ENCODE measurements at regions not wholly inside any gene's neighbourhood (a gene's known extent, or its start where the extent isn't known, plus 50 kb on each side); places are given as distances from the start of the nearest gene placed in this dataset.
"Not testable (repeated sequence)": the region's sequence is repeated elsewhere in the genome, so short reads cannot be mapped to it uniquely, and the experiment has no call there.

- FAIRE-seq = no peak
Observed at GRCh38 chr14:56422221-56422620, 157.4 kb upstream of the TMEM260 start.

GRCh38 chr14:56422703-56423213 is 156.8 kb upstream of the TMEM260 start:
- peak; percentile 60 for FAIRE-seq

DNA sequence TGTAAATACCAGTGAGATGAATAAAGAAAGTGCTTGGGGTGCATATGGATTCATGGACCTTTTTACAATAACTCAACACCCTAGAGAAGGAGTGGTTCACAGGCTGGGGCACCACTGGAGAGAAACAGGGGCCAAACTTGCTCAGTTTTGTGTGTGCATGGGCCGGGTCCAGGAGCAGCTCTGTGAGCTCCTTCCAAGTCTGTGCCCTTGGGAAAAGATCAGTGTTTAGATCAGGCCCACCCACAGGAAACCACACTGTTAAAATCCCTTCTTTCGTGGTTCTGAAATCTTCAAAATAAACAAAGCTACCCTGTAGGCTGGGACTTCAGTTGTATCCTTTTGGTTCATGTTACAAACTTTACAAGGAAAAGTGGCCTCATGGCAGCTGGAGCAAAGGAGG is 156.1 kb upstream of the TMEM260 start:
- no peak for FAIRE-seq

DNA sequence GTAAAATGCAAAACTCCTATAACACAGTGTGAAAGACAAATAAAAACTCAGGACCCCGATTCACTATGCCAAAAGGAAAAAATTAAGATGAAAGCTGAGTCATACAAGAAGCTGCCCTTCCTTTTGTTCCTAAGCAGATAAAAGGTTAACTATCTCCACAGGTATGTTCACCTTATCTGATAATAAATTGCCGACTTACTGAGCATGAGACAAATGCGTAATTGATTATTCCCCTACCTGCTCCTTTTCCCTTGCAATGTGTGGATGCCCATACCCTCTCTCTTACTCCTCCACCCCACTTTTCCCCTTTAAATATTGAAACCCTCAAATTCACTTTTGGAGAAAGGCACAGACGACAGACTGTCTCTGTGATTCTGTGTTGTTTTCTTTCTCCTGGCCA is 148.6 kb upstream of the TMEM260 start:
- no peak for FAIRE-seq

- FAIRE-seq = peak; percentile 12
Observed at GRCh38 chr14:56449670-56450213, 129.9 kb upstream of the TMEM260 start.

- no peak for FAIRE-seq
Observed at GRCh38 chr14:56452940-56453339, 126.7 kb upstream of the TMEM260 start.

DNA sequence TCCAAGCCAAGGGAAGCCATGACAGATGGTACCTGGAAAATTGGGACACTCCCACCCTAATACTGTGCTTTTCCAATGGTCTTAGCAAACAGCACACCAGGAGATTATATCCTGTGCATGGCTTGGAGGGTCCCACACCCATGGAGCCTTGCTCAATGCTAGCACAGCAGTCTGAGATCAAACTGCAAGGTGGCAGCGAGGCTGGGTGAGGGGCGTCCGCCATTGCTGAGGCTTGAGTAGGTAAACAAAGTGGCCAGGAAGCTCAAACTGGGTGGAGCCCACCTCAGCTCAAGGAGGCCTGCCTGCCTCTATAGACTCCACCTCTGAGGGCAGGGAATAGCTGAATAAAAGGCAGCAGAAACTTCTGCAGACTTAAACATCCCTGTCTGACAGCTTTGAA is 124.9 kb upstream of the TMEM260 start:
- FAIRE-seq = not testable (repeated sequence)

- no peak for FAIRE-seq
Observed at GRCh38 chr14:56460469-56460868, 119.1 kb upstream of the TMEM260 start.

DNA sequence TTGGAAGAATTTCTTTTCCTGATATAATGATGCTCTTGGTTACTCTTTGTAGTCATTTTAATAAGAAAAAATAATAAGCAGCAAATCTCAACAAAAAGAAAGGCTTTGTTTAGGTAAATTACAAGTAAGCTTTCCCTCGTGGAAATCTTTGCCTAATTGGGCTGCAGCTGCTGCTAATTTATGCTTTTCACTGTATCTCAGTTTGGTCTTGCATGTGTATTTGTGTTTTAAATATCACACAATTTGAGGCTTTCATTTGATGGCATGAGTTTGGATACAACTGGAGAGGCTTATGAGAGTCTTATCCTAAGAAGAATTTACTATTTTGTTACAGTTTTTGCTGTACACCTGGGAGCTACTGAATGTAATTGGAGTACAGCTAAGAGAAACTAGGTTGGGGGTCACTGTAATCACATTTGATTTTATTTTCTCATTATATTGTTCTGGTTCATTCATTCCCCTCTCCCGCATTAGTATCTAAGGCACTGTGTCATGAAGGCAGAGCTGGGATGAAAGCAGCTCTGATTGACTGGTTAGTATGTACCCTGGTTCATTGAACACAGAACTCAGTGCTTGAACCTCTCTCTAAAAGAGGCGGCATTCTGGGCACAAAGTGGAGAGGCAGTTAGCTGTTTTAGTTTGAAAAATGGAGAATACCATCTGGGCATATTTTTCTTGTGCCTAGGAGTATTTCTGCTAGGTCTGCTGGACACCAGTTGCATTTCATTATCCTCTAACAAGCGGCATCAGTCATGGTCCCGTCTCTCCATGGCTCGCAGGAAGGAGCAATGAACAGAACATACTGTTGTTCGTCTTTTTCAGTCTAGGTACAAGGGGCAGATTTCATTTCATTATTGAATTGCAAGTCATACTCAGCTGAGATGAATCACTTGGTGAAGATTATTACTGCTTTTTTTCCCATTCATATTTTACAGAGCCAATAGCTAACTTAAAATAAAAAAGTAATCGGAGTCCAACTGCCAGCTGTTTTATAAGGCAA is 118.0 kb upstream of the TMEM260 start:
- no peak for FAIRE-seq

DNA sequence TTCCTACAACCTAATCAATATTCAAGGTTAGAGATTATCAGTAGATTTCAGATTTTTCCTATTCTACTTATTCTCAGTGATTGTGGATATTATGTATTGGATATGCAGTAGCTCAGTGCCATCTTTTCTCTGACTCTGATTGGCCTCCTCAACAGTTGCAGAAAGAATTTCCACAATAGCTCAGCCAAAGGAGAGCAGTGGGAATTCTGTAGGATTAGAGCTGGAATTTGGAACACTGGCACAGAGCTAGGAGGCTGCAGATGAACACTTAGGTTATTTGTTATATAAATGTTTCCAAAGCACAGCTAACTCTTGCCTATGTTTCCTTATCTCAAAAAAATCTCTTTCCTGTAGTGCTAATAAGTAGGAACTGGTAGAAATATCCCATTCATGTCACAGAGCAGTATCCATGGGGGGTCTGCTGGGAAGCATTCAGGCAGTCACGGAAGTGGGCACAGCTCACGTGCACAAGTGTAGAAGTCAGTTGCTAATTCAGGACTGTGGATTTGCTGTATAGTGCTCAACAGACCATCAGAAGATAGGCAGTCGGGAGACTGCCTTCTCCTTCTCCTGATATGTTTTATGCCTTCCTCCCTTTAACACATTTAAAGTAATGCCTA is 116.2 kb upstream of the TMEM260 start:
- FAIRE-seq = no peak

DNA sequence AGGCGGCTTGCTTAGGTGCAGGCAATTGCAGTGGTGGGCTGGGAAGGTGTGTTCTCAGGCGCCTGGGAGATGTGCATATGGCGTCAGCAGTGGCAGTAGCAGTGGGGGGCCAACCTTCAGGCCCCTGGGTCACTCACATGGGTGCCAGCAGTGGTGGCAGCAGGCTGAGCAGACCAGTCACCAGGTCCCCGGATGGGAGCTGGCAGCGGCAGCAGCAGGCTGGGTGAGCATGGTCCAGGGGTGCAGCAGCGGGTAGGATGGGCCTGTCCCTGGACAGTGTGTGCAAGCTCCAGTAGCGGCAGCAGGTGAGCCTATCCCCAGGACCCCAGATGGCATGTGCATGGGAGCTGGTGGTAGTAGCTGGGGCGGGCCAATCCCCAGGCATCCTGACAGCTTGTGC is 108.5 kb upstream of the TMEM260 start:
- FAIRE-seq = no peak

GRCh38 chr14:56474419-56475022 is 105.1 kb upstream of the TMEM260 start:
- FAIRE-seq = peak; percentile 86

DNA sequence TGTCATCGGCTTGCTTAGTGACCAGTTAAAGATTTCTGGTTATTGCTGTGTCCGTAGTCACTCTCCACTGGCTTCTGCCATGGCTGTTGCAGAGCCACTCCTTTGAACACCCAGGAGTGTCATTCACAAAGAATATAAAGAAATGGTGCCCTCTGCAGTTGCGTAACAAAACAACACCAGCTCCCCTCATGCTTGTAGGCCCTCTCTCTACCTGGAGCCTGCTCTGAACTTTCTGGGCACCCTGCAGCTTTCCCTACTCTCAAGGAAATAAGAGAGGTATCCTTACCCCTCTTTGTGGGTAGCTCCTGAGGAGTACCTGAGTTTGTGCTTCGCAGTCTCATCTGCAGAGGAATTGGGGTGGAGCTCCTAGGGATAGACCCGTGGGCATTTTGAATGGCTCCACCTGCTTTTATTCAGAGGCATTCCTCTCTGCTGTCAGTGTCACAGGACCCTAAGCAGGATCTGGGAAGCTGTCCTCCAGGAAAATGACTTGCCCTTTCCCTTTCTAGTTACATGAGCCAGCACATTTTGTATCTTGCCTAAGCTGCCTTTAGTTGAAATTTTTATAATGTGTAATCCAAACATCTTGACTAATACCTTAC is 97.2 kb upstream of the TMEM260 start:
- no peak for FAIRE-seq

- FAIRE-seq = peak; percentile 31
Observed at GRCh38 chr14:56487090-56487667, 92.4 kb upstream of the TMEM260 start.

GRCh38 chr14:56487761-56488160 is 91.8 kb upstream of the TMEM260 start:
- FAIRE-seq = no peak

DNA sequence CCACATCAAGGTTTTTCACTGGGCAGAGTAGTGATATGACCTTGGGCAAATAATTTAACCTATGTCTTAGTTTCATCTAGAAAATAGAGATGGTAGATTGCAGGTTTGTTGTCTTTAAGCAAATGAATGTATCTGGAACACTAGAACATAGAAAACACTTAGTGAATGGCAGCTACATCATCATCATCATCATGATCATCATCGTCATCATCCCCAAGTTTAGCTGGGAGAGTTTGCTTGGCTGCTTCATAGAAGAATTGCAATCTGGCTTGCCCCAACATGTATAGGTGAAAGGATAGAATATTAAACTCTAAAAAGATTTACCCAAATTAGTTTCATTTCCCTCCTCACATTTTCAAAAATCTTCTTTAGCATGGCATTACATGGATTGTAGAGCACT is 91.3 kb upstream of the TMEM260 start:
- no peak for FAIRE-seq

DNA sequence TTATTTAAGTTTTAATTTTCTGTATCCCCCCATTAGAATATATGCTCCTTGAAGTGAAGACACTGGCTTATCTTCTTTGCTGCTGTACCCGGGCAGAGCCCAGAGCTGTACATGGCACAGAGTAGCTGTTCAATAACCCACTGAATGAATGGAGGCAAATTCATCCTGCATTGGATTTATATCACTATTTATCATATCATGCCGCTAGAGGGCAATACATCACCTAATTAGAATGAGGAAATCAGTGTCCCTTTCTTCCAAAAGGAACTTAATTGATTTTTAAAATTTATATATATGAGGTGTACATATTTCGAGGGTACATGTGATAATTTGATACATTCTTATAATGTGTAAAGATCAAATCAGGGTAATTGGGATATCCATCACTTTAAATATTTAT is 89.2 kb upstream of the TMEM260 start:
- peak; percentile 59 for FAIRE-seq

- no peak for FAIRE-seq
Observed at GRCh38 chr14:56491299-56492285, 88.0 kb upstream of the TMEM260 start.

DNA sequence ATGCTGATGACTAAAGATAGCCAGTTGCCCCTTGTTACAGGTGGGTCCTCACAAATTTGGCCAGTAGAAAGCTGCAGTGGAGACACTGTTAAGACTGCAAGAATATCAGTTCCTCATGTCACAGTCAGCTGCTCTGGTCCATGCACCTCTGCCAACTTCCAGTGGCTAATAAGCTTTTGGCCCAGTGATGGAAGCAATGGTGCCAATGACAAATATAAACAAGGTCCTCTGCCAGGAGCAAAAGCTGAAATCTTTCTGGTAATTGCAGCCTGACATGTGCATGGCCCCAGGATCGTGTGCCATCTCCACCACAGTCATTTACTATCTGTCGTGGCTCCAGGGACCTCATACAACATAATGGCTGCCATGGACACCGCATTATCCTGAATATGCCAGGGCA is 85.4 kb upstream of the TMEM260 start:
- no peak for FAIRE-seq

DNA sequence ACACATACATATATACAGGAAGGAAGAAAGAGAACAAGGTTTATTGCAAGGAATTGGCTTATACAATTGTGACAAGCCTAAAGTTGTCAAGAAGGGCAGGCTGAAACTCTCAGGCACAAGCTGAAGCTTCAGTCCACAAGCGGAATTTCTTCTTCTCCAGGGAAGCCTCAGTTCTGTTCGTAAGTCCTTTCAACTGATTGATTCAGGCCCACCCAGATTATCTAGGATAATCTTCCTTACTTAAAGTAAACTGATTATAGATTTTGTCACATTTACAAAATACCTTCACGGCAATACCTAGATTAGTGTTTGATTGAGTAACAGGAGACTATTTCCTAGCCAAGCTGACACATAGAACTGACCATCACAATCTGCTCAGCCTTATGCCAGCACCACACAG is 81.5 kb upstream of the TMEM260 start:
- no peak for FAIRE-seq

DNA sequence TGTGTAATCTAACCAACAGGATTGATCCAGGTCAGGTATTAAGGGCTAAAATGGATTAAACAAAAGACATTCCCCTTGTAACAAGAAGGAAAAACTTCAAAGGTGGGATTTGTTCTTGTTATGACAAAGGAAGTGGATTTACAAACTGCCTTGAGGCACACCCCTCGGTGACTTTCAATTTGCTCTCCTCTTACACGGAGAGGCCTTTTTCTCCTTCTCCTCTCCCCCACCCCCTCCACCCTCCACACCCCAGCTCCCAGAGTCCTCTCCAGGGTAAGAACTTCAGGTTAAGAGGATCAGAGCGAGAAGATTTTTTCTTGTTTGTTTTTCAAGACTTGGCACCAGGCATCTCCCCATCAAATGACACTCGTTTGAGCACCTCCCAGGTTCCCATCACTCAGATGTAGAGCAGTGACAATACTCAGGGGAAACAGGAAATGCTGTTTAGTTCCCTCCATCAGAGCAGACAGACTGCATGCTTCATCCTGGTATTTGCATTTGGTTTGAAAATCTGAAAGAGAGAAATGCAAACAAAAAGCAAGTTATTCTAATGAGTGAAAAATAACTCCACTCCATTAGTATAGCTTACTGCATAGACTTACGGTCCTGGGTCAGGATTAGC is 77.6 kb upstream of the TMEM260 start:
- FAIRE-seq = no peak
